ENCODE measurements at regions not wholly inside any gene's neighbourhood (a gene's known extent, or its start where the extent isn't known, plus 50 kb on each side); places are given as distances from the start of the nearest gene placed in this dataset.

DNA sequence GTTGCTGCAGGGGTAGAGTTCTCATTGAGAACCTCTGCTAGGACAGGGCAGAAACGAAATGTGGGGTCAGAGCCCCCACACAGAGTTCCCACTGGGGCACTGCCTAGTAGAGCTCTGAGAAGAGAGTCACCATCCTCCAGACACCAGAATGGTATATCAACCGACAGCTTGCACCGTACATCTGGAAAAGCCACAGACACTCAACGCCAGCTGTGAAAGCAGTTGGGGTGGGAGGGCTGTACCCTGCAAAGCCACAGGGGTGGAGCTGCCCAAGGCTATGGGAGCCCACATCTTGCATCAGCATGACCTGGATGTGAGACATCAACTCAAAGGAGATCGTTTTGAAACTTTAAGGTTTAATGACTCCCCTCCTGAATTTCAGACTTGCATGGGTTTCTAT, 284.0 kb upstream of the DEPDC1 start:
- TF ChIP-seq, protein P1, sequence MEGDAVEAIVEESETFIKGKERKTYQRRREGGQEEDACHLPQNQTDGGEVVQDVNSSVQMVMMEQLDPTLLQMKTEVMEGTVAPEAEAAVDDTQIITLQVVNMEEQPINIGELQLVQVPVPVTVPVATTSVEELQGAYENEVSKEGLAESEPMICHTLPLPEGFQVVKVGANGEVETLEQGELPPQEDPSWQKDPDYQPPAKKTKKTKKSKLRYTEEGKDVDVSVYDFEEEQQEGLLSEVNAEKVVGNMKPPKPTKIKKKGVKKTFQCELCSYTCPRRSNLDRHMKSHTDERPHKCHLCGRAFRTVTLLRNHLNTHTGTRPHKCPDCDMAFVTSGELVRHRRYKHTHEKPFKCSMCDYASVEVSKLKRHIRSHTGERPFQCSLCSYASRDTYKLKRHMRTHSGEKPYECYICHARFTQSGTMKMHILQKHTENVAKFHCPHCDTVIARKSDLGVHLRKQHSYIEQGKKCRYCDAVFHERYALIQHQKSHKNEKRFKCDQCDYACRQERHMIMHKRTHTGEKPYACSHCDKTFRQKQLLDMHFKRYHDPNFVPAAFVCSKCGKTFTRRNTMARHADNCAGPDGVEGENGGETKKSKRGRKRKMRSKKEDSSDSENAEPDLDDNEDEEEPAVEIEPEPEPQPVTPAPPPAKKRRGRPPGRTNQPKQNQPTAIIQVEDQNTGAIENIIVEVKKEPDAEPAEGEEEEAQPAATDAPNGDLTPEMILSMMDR (conservative IDR thresholded peaks at IDR 0.05) = no peak
- Mint-ChIP-seq H3K9me3 (peaks cover 6% of the 10 kb centered on the region), H3K36me3 (peaks cover 3% of the 10 kb centered on the region), H3K27me3 (no peaks in the 10 kb centered on the region), H3K4me3 (no peak overlapping the region), H3K4me1 (ENCODE audit: unreplicated experiment) (no peaks in the 10 kb centered on the region), H3K27ac (no peak overlapping the region)
- DNase-seq (ENCODE audit: extremely low spot score, unreplicated experiment) = no peak

DNA sequence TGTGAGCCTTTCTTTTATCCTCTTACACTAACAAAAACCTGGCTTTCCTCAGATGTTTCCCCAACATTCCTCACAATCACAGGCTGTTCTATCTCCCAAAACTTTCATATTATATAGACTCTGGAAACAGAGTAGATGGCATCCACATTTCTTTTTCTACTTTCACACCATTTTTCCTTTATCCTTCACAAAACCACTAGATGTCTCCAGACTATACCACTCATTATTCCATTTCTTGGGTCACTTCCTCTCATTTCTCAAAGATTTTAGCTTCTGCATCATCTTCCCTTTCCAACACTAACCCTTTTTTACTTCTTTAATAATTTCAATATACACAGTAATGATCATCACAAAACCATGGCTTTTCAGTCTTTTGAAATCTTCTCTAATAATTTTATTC, 286.0 kb upstream of the DEPDC1 start:
- no peak overlapping the region for H3K27ac Mint-ChIP-seq
- H3K27me3 Mint-ChIP-seq = no peaks in the 10 kb centered on the region
- H3K4me1 Mint-ChIP-seq (ENCODE audit: unreplicated experiment) = no peaks in the 10 kb centered on the region
- H3K36me3 Mint-ChIP-seq = peaks cover 3% of the 10 kb centered on the region
- peaks cover 6% of the 10 kb centered on the region for H3K9me3 Mint-ChIP-seq
- no peak for DNase-seq (ENCODE audit: extremely low spot score, unreplicated experiment)
- no peak overlapping the region for H3K4me3 Mint-ChIP-seq
- TF ChIP-seq, protein P1 (conservative IDR thresholded peaks at IDR 0.05) = peak; percentile 32

DNA sequence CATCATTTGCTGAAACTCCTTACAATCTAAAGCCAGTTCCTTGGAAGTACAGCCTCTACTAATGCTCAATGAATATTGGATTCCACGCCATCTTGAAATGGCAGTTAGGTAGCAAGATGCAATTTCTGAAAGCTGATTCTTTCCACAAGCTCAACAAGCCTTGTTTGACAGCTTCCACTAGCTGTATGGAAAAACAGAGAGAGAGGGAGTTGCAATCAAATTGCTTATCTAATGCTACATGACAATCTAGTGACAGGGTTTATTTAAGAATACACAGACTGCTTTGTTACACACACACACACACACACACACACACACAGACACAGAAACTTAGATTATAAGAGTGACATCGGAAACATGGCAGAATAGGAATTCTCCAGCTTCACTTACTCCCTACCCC, 288.4 kb upstream of the DEPDC1 start:
- no peak overlapping the region for H3K4me3 Mint-ChIP-seq
- no peak overlapping the region for H3K27ac Mint-ChIP-seq

DNA sequence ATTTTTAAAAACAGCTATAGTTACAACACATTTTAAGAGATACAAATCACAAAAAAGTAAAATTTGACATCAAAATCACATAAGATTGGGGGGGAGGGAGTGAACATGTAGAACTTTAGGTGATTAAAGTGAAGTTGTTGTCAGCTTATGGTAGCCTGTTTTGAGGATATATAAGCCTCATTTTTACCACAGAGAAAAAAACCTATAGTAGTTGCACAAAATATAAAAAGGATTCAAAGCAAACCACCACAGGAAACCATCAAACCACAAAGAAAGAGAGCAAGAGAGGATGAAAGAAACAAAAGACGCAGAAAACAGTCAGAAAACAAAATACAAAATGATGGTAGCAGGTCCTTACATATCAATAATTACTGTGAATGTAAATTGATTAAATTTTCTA, 291.9 kb upstream of the DEPDC1 start:
- Mint-ChIP-seq H3K36me3 (no peaks in the 10 kb centered on the region), H3K4me1 (ENCODE audit: unreplicated experiment) (no peaks in the 10 kb centered on the region), H3K9me3 (no peaks in the 10 kb centered on the region), H3K27me3 (no peaks in the 10 kb centered on the region), H3K27ac (no peak overlapping the region), H3K4me3 (no peak overlapping the region)
- DNase-seq (ENCODE audit: extremely low spot score, unreplicated experiment) = no peak
- TF ChIP-seq, protein P1 (conservative IDR thresholded peaks at IDR 0.05) = no peak

More for the DNA sequence above, 288.4 kb upstream of the DEPDC1 start:
- Mint-ChIP-seq H3K9me3 (no peaks in the 10 kb centered on the region), H3K4me1 (ENCODE audit: unreplicated experiment) (no peaks in the 10 kb centered on the region), H3K36me3 (no peaks in the 10 kb centered on the region), H3K27me3 (no peaks in the 10 kb centered on the region)
- DNase-seq (ENCODE audit: extremely low spot score, unreplicated experiment) = no peak
- TF ChIP-seq, protein P1 (conservative IDR thresholded peaks at IDR 0.05) = no peak

DNA sequence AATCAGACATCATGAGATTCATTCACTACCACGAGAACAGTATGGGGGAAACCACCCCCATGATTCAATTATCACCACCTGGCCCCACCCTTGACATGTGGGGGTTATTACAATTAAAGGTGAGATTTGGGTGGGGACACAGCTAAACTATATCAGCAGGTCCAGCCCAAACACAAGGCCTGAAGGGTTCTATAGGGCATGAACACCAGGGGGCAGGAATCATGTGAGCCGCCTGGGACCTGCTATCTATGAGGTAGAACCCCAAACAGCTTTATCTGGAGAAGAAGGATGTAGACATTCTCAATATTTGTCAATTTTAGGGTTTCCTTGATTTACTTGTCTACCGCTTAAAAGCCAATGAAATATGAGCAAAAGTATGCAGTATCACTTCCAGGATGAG, 294.9 kb upstream of the DEPDC1 start:
- Mint-ChIP-seq H3K9me3 (no peaks in the 10 kb centered on the region), H3K27me3 (no peaks in the 10 kb centered on the region), H3K4me3 (no peak overlapping the region), H3K4me1 (ENCODE audit: unreplicated experiment) (no peaks in the 10 kb centered on the region), H3K36me3 (no peaks in the 10 kb centered on the region), H3K27ac (no peak overlapping the region)
- no peak for DNase-seq (ENCODE audit: extremely low spot score, unreplicated experiment)
- TF ChIP-seq, protein P1 (conservative IDR thresholded peaks at IDR 0.05) = no peak

DNA sequence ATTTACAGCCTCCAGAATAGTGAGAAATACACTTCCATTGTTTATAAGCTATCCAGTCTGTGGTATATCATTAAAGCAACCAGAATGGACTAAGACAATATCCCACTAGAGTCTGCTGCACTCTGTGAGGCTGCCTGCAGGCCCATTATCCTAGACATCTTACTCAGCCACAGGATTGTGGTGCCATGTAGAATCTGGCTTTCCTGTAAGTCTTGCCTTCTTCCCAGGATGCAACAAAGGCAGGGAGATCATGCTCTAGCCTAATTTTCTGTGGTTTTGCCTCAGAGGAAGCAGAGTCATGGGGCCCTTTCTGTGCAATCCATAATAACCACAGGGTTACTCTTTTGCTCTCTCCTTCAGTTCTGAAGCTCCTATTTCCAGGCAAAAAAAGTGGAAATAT, 299.1 kb upstream of the DEPDC1 start:
- H3K4me1 Mint-ChIP-seq (ENCODE audit: unreplicated experiment) = peaks cover 7% of the 10 kb centered on the region
- H3K9me3 Mint-ChIP-seq = no peaks in the 10 kb centered on the region
- H3K36me3 Mint-ChIP-seq = no peaks in the 10 kb centered on the region
- TF ChIP-seq, protein P1 (conservative IDR thresholded peaks at IDR 0.05) = no peak
- no peak overlapping the region for H3K27ac Mint-ChIP-seq
- no peaks in the 10 kb centered on the region for H3K27me3 Mint-ChIP-seq
- DNase-seq (ENCODE audit: extremely low spot score, unreplicated experiment) = no peak
- H3K4me3 Mint-ChIP-seq = no peak overlapping the region
